HL-60 (cell line): ENCODE measurements at regions not wholly inside any gene's neighbourhood (a gene's known extent, or its start where the extent isn't known, plus 50 kb on each side); places are given as distances from the start of the nearest gene placed in this dataset.

Experiments used
- DNase-seq, 2 experiments: peaks; one replicate each; pipeline ENCODE4 v3.0.0-alpha.2; 2010 to 2020; ENCODE audit warnings: low read depth in 1 of 2, low spot score in 1 of 2
- H3K27ac ChIP-seq: fragments of 250-450 bp; sonication (Bioruptor Pico); replicated peaks from 2 replicates; pipeline ENCODE4 v1.5.1; 2020; ENCODE audit warnings: mild to moderate bottlenecking, moderate library complexity
- H3K27me3 ChIP-seq: fragments of 250-450 bp; sonication (Bioruptor Pico); 2 replicates; pipeline ENCODE4 v1.5.1; 2021; ENCODE audit warnings: mild to moderate bottlenecking, moderate library complexity; ENCODE audit not compliant: insufficient read depth, poor library complexity, severe bottlenecking
- H3K4me3 ChIP-seq: replicated peaks from 2 replicates; pipeline ENCODE4 v1.5.1; 2011; ENCODE audit warnings: mild to moderate bottlenecking, control low read depth, low read length; ENCODE audit not compliant: insufficient read depth
- GABPA ChIP-seq: IDR thresholded peaks from 2 replicates; pipeline ENCODE4 v1.6.1; 2012; ENCODE audit warnings: low read depth
- POLR2AphosphoS5 ChIP-seq: IDR thresholded peaks from 2 replicates; pipeline ENCODE4 v1.6.1; 2012; ENCODE audit warnings: low read depth
- SPI1 ChIP-seq: IDR thresholded peaks from 2 replicates; pipeline ENCODE4 v1.6.1; 2012; ENCODE audit warnings: low read depth, mild to moderate bottlenecking, borderline replicate concordance
- TF ChIP-seq, protein P1 (sequence below): IDR thresholded peaks from one replicate; pipeline ENCODE4 v1.5.1; 2011; ENCODE audit warnings: low read length, control low read depth, inconsistent platforms; ENCODE audit not compliant: insufficient read depth
- TF ChIP-seq, protein P2 (sequence below): IDR thresholded peaks from 2 replicates; pipeline ENCODE4 v1.6.1; 2012; ENCODE audit warnings: low read depth; ENCODE audit not compliant: insufficient replicate concordance

DNA sequence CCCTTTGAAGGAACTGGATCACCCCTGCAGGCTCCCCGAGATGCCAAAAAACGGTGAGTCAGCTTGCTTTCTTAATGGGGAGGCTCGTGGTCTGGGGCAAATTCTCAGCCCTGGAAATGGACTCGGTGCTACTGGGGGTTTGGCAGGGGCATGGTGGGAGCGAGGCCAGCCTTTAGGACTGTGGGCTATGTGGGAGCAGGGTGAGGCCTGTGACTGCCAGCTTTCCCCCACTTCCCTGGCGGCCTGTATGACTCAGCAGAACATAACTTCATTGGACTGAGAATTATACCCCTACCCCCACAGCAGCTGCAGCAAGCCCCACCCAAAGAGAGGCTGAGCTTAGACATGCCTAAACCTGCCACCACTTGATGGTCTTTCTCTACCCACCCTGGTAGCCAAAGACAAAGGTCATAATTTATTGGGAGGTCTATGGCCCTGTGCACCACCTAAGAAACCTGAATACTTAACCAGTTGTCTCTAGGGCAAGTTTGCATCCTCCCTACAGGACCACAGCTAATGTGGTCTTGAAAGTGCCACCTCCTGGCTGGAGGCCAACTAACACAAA is 325.3 kb downstream of the TLE1 start:
- Histone ChIP-seq H3K27ac (no peak overlapping the region), H3K4me3 (no peak overlapping the region), H3K27me3 (no peaks in the 10 kb centered on the region)
- TF ChIP-seq SPI1 (no peak), GABPA (no peak), POLR2AphosphoS5 (no peak)
- TF ChIP-seq, protein P1, sequence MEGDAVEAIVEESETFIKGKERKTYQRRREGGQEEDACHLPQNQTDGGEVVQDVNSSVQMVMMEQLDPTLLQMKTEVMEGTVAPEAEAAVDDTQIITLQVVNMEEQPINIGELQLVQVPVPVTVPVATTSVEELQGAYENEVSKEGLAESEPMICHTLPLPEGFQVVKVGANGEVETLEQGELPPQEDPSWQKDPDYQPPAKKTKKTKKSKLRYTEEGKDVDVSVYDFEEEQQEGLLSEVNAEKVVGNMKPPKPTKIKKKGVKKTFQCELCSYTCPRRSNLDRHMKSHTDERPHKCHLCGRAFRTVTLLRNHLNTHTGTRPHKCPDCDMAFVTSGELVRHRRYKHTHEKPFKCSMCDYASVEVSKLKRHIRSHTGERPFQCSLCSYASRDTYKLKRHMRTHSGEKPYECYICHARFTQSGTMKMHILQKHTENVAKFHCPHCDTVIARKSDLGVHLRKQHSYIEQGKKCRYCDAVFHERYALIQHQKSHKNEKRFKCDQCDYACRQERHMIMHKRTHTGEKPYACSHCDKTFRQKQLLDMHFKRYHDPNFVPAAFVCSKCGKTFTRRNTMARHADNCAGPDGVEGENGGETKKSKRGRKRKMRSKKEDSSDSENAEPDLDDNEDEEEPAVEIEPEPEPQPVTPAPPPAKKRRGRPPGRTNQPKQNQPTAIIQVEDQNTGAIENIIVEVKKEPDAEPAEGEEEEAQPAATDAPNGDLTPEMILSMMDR: no peak
- TF ChIP-seq, protein P2, sequence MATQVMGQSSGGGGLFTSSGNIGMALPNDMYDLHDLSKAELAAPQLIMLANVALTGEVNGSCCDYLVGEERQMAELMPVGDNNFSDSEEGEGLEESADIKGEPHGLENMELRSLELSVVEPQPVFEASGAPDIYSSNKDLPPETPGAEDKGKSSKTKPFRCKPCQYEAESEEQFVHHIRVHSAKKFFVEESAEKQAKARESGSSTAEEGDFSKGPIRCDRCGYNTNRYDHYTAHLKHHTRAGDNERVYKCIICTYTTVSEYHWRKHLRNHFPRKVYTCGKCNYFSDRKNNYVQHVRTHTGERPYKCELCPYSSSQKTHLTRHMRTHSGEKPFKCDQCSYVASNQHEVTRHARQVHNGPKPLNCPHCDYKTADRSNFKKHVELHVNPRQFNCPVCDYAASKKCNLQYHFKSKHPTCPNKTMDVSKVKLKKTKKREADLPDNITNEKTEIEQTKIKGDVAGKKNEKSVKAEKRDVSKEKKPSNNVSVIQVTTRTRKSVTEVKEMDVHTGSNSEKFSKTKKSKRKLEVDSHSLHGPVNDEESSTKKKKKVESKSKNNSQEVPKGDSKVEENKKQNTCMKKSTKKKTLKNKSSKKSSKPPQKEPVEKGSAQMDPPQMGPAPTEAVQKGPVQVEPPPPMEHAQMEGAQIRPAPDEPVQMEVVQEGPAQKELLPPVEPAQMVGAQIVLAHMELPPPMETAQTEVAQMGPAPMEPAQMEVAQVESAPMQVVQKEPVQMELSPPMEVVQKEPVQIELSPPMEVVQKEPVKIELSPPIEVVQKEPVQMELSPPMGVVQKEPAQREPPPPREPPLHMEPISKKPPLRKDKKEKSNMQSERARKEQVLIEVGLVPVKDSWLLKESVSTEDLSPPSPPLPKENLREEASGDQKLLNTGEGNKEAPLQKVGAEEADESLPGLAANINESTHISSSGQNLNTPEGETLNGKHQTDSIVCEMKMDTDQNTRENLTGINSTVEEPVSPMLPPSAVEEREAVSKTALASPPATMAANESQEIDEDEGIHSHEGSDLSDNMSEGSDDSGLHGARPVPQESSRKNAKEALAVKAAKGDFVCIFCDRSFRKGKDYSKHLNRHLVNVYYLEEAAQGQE: no peak
- DNase-seq: no peak

DNA sequence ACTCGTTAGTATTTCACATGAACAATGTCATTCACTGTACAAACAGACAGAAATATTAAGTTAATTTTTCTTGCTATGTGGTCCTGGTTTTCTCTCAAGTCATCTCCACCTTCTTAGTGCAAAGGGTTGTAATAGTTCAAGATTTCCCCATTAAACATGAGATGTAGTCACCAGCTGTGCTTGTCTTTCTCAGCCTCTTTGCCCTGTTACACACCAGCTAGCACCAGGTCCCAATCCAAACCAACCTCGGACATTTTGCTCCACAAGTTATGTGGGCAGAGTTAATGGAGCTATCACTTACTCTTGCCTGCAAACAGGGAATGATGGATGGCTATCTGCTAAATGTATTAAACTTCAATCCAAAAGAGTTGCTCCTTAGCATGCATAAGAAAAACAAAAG is 328.1 kb downstream of the TLE1 start:
- no peak for TF ChIP-seq GABPA
- TF ChIP-seq, protein P2: no peak
- TF ChIP-seq POLR2AphosphoS5: no peak
- TF ChIP-seq SPI1: no peak
- TF ChIP-seq, protein P1: no peak
- H3K4me3 ChIP-seq: no peak overlapping the region
- no peak for DNase-seq
- H3K27ac ChIP-seq: no peak overlapping the region
- H3K27me3 ChIP-seq: no peaks in the 10 kb centered on the region

DNA sequence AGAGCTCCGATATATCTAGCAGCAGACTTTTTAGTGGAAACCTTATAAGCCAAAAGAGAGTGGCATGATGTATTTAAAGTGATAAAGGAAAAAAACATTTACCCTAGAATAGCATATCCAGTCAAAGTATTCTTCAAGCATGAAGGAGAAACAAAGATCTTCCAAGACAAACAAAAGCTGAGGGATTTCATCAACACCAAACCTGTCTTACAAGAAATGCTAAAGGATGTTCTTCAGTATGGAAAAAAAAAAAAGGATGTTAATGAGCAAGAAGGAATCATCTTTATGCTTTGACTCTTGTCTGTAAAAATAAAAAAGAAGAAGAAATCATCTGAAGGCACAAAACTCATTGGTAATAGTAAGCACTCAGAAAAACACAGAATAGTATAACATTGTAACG is 338.2 kb downstream of the TLE1 start:
- no peak for TF ChIP-seq SPI1
- TF ChIP-seq, protein P1: no peak
- TF ChIP-seq GABPA: no peak
- TF ChIP-seq, protein P2: no peak
- no peak for TF ChIP-seq POLR2AphosphoS5
- no peak for DNase-seq
- H3K27ac ChIP-seq: no peak overlapping the region
- H3K4me3 ChIP-seq: no peak overlapping the region
- H3K27me3 ChIP-seq: no peaks in the 10 kb centered on the region
